Neutrophil (primary cell): ENCODE measurements at regions not wholly inside any gene's neighbourhood (a gene's known extent, or its start where the extent isn't known, plus 50 kb on each side); places are given as distances from the start of the nearest gene placed in this dataset.

Source experiments
- H3K27ac ChIP-seq: fragments of 200-600 bp; sonication (generic); 2 replicates; pipeline ENCODE4 v1.5.1; 2016; ENCODE audit warnings: mild to moderate bottlenecking, moderate library complexity
- H3K27me3 ChIP-seq: fragments of 200-600 bp; sonication (generic); 2 replicates; pipeline ENCODE4 v1.6.0; 2016; ENCODE audit warnings: mild to moderate bottlenecking
- H3K36me3 ChIP-seq: fragments of 200-600 bp; sonication (generic); 2 replicates; pipeline ENCODE4 v1.5.1; 2017
- H3K4me1 ChIP-seq, 2 experiments: fragments of 200-600 bp in 1 of 2; sonication (generic) in 1 of 2; 1 replicate in 1 of 2; 2 replicates in 1 of 2; pipeline versions ENCODE4 v1.5.1 to v1.6.1; 2013 to 2016; ENCODE audit warnings: low read depth in 1 of 2, low read length in 1 of 2, mild to moderate bottlenecking in 1 of 2, moderate library complexity in 1 of 2; ENCODE audit not compliant: control insufficient read depth in 1 of 2, insufficient read depth in 1 of 2
- H3K4me3 ChIP-seq, 2 experiments: fragments of 200-600 bp in 1 of 2; sonication (generic) in 1 of 2; 1 replicate in 1 of 2; 2 replicates in 1 of 2; pipeline ENCODE4 v1.5.1; 2013 to 2016; ENCODE audit warnings: low read depth in 1 of 2, low read length in 1 of 2, mild to moderate bottlenecking in 1 of 2, moderate library complexity in 1 of 2
- H3K9me3 ChIP-seq: fragments of 200-600 bp; sonication (generic); 2 replicates; pipeline ENCODE4 v1.5.1; 2016
- TF ChIP-seq, protein P1 (sequence below): fragments of 200-600 bp; sonication (generic); IDR thresholded peaks from 2 replicates; pipeline ENCODE4 v1.5.1; 2016; ENCODE audit warnings: antibody characterized with exemption

GRCh38 chr15:37165395-37165794, 65.0 kb upstream of the MEIS2 start:
- Histone ChIP-seq H3K4me1 (no peaks in the 10 kb centered on the region), H3K36me3 (no peaks in the 10 kb centered on the region), H3K27me3 (no peaks in the 10 kb centered on the region), H3K27ac (no peak overlapping the region), H3K4me3 (no peak overlapping the region), H3K9me3 (no peaks in the 10 kb centered on the region)
- TF ChIP-seq, protein P1, sequence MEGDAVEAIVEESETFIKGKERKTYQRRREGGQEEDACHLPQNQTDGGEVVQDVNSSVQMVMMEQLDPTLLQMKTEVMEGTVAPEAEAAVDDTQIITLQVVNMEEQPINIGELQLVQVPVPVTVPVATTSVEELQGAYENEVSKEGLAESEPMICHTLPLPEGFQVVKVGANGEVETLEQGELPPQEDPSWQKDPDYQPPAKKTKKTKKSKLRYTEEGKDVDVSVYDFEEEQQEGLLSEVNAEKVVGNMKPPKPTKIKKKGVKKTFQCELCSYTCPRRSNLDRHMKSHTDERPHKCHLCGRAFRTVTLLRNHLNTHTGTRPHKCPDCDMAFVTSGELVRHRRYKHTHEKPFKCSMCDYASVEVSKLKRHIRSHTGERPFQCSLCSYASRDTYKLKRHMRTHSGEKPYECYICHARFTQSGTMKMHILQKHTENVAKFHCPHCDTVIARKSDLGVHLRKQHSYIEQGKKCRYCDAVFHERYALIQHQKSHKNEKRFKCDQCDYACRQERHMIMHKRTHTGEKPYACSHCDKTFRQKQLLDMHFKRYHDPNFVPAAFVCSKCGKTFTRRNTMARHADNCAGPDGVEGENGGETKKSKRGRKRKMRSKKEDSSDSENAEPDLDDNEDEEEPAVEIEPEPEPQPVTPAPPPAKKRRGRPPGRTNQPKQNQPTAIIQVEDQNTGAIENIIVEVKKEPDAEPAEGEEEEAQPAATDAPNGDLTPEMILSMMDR = no peak

DNA sequence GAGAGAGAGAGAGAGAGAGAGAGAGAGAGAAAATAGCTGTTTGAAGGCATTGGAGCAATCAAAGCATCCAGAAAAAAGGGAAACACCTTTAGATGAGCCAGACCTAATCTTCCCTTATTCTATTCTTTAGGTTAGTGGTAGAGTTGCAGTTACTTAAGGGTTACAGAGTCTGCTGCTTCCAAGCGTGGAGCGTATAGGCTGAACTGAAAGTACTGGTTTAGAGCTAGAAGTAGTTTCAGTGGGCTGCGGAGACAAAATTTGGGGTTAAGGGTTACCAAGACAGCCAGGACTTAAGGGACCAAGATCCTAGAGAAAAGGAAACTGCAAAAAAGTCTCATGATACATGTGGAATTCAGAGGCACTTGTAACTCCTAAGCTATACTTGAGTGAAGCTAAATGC, 66.1 kb upstream of the MEIS2 start:
- H3K9me3 ChIP-seq = no peaks in the 10 kb centered on the region
- no peaks in the 10 kb centered on the region for H3K36me3 ChIP-seq
- no peak overlapping the region for H3K4me3 ChIP-seq
- TF ChIP-seq, protein P1 = no peak
- no peaks in the 10 kb centered on the region for H3K27me3 ChIP-seq
- H3K27ac ChIP-seq = no peak overlapping the region
- H3K4me1 ChIP-seq = no peaks in the 10 kb centered on the region

DNA sequence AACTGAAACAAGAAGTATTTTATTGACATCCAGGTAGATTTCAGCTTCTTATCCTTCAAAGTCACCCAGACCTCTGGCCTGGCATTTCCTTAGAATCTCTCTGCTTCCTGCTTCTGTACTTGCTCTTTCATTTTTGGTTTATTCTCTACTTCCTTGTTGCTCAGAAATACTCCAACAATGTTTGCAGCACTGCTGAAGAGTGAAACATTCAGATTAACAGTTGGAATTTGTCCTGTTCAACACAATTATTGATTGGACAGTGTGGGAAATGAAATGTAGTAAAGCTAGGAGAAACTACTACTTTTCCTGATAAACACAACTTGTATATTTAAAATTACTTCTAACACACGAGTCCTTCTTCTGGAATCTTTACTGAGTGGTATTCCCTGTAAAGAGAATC, 81.0 kb upstream of the MEIS2 start:
- H3K4me3 ChIP-seq = no peak overlapping the region

DNA sequence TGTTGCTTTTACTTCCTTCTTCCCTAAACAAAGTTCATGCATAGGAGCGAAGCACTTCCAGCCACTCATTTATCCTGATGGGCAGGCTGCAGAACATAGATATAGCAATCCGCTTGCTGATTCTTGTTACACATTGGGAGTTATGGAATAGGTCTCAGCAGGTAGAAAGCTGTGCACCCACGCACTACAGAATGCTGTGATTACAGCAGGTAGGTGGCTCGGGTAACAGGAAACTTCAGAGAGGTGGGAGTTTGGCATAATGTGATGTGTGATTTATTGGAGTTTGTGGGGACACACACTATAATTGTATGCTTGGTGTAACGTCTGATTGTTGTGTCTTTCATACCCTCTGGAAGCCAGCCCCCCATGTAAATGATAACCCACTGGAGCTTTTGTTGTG, 99.2 kb upstream of the MEIS2 start:
- H3K4me1 ChIP-seq = no peaks in the 10 kb centered on the region
- H3K36me3 ChIP-seq = no peaks in the 10 kb centered on the region
- H3K4me3 ChIP-seq = no peak overlapping the region
- H3K27ac ChIP-seq = no peak overlapping the region
- no peaks in the 10 kb centered on the region for H3K27me3 ChIP-seq
- no peaks in the 10 kb centered on the region for H3K9me3 ChIP-seq
- TF ChIP-seq, protein P1 = no peak

More for the DNA sequence above, 81.0 kb upstream of the MEIS2 start:
- Histone ChIP-seq H3K36me3 (no peaks in the 10 kb centered on the region), H3K27me3 (no peaks in the 10 kb centered on the region), H3K27ac (no peak overlapping the region), H3K9me3 (no peaks in the 10 kb centered on the region), H3K4me1 (no peaks in the 10 kb centered on the region)
- TF ChIP-seq, protein P1 = no peak

- H3K9me3 ChIP-seq = no peaks in the 10 kb centered on the region
- no peaks in the 10 kb centered on the region for H3K4me1 ChIP-seq
- no peak overlapping the region for H3K27ac ChIP-seq
- H3K4me3 ChIP-seq = no peak overlapping the region
- TF ChIP-seq, protein P1 = no peak
- H3K36me3 ChIP-seq = no peaks in the 10 kb centered on the region
- no peaks in the 10 kb centered on the region for H3K27me3 ChIP-seq
Measured at GRCh38 chr15:37203050-37203449, 102.7 kb upstream of the MEIS2 start.

GRCh38 chr15:37204692-37205091, 104.3 kb upstream of the MEIS2 start:
- H3K4me3 ChIP-seq = no peak overlapping the region
- no peaks in the 10 kb centered on the region for H3K36me3 ChIP-seq
- H3K27me3 ChIP-seq = no peaks in the 10 kb centered on the region
- no peaks in the 10 kb centered on the region for H3K9me3 ChIP-seq
- H3K27ac ChIP-seq = no peak overlapping the region
- TF ChIP-seq, protein P1 = no peak
- H3K4me1 ChIP-seq = no peaks in the 10 kb centered on the region
